Mesothelial cell of epicardium (in vitro differentiated cells): ENCODE measurements at regions not wholly inside any gene's neighbourhood (a gene's known extent, or its start where the extent isn't known, plus 50 kb on each side); places are given as distances from the start of the nearest gene placed in this dataset.

Experiments
- DNase-seq, 2 experiments: peaks; one replicate each; pipeline ENCODE4 v3.0.0; 2021; ENCODE audit warnings: low spot score in 2 of 2; ENCODE audit not compliant: unreplicated experiment in 2 of 2
- H3K27ac Mint-ChIP-seq: 2 replicates; pipeline ENCODE4 v1.8.0; 2021; ENCODE audit warnings: mixed read lengths
- H3K27me3 Mint-ChIP-seq: 2 replicates; pipeline ENCODE4 v1.8.0; 2021; ENCODE audit warnings: low read depth, mixed read lengths
- H3K36me3 Mint-ChIP-seq: 2 replicates; pipeline ENCODE4 v1.8.0; 2021; ENCODE audit warnings: mixed read lengths
- H3K4me1 Mint-ChIP-seq: 2 replicates; pipeline ENCODE4 v1.8.0; 2021; ENCODE audit warnings: mixed read lengths
- H3K4me3 Mint-ChIP-seq: 2 replicates; pipeline ENCODE4 v1.8.0; 2021; ENCODE audit warnings: mild to moderate bottlenecking, moderate library complexity, mixed read lengths
- H3K9me3 Mint-ChIP-seq: 2 replicates; pipeline ENCODE4 v1.8.0; 2021; ENCODE audit warnings: mixed read lengths
- TF ChIP-seq, protein P1 (sequence below): fragments of 200-600 bp; sonication (generic); IDR thresholded peaks from one replicate; pipeline ENCODE4 v1.5.0; 2021; ENCODE audit warnings: antibody characterized with exemption; ENCODE audit not compliant: unreplicated experiment

DNA sequence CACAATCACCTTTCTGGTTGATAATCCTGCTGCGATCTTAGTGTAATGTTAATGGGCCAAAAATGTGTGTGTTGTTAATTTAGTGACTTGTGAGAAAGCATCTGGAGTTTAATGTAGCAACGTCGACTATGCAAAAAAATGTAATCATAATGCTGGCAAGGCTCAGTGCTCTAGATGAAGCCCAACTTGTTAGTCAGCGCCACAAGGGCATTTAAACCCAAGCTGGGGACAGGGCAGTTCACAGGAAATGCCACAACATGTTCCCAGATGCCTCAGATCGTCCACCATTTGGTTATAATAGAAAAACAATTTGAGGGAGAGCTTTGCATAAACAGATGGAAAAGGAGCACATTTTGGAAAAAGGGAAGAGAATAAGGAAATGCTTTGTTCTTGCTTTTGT, 585.4 kb upstream of the PLXNA2 start:
- Mint-ChIP-seq H3K27ac (no peak overlapping the region), H3K9me3 (no peaks in the 10 kb centered on the region), H3K27me3 (peaks cover 16% of the 10 kb centered on the region), H3K4me1 (peaks cover 15% of the 10 kb centered on the region), H3K4me3 (no peak overlapping the region), H3K36me3 (no peaks in the 10 kb centered on the region)
- DNase-seq: no peak
- TF ChIP-seq, protein P1, sequence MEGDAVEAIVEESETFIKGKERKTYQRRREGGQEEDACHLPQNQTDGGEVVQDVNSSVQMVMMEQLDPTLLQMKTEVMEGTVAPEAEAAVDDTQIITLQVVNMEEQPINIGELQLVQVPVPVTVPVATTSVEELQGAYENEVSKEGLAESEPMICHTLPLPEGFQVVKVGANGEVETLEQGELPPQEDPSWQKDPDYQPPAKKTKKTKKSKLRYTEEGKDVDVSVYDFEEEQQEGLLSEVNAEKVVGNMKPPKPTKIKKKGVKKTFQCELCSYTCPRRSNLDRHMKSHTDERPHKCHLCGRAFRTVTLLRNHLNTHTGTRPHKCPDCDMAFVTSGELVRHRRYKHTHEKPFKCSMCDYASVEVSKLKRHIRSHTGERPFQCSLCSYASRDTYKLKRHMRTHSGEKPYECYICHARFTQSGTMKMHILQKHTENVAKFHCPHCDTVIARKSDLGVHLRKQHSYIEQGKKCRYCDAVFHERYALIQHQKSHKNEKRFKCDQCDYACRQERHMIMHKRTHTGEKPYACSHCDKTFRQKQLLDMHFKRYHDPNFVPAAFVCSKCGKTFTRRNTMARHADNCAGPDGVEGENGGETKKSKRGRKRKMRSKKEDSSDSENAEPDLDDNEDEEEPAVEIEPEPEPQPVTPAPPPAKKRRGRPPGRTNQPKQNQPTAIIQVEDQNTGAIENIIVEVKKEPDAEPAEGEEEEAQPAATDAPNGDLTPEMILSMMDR: no peak

DNA sequence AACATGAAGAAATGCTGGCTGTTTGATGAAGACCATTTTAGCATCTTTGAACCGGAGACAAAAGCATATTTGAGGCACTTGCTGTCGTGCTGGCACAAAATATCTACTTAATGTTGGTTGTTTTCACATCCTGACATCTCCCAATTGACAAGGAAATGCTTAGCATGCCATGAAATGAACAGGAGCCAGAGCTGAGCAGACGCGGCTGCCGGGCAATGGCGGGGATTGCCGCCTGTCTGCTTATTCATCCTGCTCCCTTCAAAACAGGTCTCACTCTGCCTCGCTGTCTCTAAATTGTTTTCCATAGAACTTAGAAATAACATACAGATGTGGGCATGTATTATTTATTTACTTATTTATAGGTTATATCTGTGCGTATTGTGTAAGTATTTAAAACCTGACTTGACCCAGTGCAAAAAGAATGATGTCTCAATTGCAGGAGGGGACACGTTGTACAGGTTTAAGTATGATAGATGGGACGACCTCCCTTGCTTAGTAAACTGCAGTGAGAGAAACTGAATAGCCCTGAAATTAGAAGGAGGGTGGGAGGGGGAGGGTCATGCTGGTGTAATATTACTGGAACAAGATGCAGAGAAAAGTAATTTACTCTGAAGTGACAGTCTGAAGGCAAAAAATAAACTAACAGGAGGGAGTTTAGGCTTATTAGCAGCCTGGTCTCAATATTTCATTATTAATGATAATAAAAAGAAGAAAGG, 590.4 kb upstream of the PLXNA2 start:
- DNase-seq: peak in 1 of 2 experiments; percentile 47
- Mint-ChIP-seq H3K9me3 (no peaks in the 10 kb centered on the region), H3K4me1 (peaks cover 31% of the 10 kb centered on the region), H3K27ac (peak overlapping the region; percentile 63), H3K27me3 (peaks cover 19% of the 10 kb centered on the region), H3K36me3 (no peaks in the 10 kb centered on the region), H3K4me3 (peak overlapping the region; percentile 16)
- TF ChIP-seq, protein P1: no peak

DNA sequence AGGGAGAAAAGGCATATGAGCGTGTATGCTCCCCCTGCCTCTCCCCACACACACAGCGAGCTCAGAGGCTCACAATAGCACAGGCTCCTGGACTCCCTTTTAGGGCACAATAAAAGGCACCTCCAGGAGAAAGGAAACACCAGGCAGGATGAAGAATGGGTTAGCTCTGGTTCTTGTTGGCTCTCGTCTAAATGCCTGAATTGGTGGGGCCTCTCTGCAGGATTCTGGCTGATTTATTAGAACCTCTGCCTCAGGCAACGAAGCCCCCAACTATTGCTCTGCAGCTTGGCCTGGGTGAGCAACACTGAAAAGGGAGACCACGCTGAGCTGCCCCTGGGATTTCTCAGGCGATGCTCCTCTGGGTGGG, 590.9 kb upstream of the PLXNA2 start:
- peaks cover 22% of the 10 kb centered on the region for H3K27me3 Mint-ChIP-seq
- peaks cover 31% of the 10 kb centered on the region for H3K4me1 Mint-ChIP-seq
- H3K4me3 Mint-ChIP-seq: peak overlapping the region; percentile 10
- TF ChIP-seq, protein P1: no peak
- DNase-seq: peak in 1 of 2 experiments; percentile 38
- H3K27ac Mint-ChIP-seq: peak overlapping the region; percentile 47
- no peaks in the 10 kb centered on the region for H3K36me3 Mint-ChIP-seq
- no peaks in the 10 kb centered on the region for H3K9me3 Mint-ChIP-seq

DNA sequence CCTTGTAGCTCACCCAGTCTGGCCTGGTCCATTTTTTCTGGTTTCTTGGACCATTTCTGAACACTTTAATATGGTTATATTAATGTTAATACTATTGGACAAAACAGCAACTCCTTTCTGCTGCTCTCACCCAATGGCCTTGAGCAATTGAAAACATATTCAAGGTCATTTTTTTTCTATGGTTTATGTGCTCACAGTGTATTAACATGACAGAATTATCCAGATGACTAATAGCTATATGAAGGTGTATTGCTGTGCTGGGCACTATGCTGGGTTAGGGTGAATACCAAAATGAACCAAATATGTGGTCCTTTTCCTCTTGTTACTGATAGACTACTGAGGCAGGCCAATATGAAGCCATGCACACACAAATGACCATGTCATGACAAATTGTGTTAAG, 591.6 kb upstream of the PLXNA2 start:
- TF ChIP-seq, protein P1: no peak
- Mint-ChIP-seq H3K36me3 (no peaks in the 10 kb centered on the region), H3K27ac (no peak overlapping the region), H3K9me3 (no peaks in the 10 kb centered on the region), H3K4me1 (peaks cover 31% of the 10 kb centered on the region), H3K4me3 (no peak overlapping the region), H3K27me3 (peaks cover 26% of the 10 kb centered on the region)
- no peak for DNase-seq

DNA sequence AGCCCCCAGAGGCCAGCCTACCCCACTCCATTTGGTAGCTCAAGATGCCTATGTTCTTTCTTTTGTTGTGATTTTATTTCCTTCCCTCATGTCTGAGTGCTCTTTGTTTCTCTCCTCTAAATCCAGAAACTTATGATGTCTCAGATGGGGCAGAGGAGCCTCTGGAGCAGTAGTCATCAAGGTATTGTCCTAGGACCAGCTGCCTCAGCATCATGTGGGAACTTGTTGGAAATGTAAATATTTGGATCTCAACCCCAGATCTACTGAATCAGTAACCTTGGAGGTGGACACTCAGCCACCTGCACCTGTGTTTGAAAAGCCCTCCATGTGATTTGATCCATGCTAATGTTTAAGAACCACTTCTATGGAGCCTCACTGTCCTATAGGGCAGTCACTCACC, 593.1 kb upstream of the PLXNA2 start:
- Mint-ChIP-seq H3K4me1 (peaks cover 31% of the 10 kb centered on the region), H3K9me3 (no peaks in the 10 kb centered on the region), H3K27me3 (peaks cover 36% of the 10 kb centered on the region), H3K36me3 (no peaks in the 10 kb centered on the region), H3K4me3 (no peak overlapping the region), H3K27ac (no peak overlapping the region)
- no peak for DNase-seq
- TF ChIP-seq, protein P1: no peak
